GM18511 (cell line): ENCODE measurements at regions not wholly inside any gene's neighbourhood (a gene's known extent, or its start where the extent isn't known, plus 50 kb on each side); places are given as distances from the start of the nearest gene placed in this dataset.

ENCODE experiments used
- ATAC-seq: cut with Tn5 transposase; IDR thresholded peaks from one replicate; pipeline ENCODE4 v1.9.1; 2021; ENCODE audit warnings: mild to moderate bottlenecking, moderate library complexity; ENCODE audit not compliant: unreplicated experiment

DNA sequence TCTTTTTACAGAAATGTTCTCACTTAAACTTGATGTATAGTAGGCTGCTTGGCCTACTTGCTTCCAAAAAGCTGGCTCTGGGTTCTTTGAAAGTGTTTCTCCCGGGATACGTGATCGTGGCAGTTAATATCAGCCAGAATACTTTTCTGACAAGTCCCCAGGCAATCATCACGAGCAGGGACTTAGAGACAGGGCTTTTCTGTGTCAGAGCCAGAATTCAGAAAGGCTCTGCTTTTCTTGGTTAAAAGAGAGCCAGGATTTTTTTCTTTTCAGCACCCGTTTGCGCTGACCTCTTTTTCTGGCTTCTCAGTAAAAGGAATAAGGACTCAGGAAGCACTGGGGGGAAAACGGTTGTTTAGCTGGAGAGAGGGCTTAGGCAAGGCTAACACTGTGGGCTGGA is 57.8 kb upstream of the ARHGAP5 start:
- no peak for ATAC-seq

DNA sequence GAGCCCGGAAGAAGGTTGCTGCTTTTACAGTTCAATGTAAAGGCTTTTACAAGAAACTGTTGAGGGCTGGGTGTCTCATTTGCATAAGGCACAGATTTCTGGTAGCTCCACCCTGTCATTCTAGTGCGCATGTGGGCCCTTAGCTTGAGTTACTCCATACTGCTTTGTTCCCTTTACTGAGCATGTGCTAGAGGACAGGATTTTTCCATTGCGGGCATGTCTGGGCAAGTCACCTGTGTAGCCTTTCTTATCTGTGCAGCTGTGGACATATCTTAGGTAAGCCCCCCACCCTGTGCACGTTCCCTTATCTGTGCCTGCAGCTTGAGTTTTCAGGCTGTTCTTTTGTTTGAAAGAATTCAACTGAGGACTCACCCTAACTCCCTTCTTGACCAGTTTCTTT is 56.2 kb upstream of the ARHGAP5 start:
- no peak for ATAC-seq

DNA sequence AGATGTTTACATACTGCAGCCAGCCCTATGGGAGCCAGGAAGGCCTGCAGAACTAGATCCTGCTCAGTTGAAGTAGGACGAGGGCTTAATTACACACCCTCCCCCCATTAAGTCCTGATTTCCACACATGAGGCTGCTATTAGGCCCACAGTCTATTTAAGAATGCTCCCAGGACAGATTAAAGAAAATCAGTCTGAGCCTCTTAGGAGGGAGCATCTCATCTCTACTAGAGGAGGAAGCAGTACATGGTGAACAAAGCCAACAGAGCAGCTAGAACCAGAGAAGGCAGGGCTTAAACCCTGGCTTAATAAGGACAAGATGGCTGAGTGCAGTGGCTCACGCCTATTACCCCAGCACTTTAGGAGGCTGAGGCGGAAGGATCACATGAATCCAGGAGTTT is 55.8 kb upstream of the ARHGAP5 start:
- no peak for ATAC-seq

- ATAC-seq, result no peak
Measured at GRCh38 chr14:32022525-32022924, 54.6 kb upstream of the ARHGAP5 start.

- ATAC-seq, result no peak
Measured at GRCh38 chr14:32022938-32023466, 54.1 kb upstream of the ARHGAP5 start.

DNA sequence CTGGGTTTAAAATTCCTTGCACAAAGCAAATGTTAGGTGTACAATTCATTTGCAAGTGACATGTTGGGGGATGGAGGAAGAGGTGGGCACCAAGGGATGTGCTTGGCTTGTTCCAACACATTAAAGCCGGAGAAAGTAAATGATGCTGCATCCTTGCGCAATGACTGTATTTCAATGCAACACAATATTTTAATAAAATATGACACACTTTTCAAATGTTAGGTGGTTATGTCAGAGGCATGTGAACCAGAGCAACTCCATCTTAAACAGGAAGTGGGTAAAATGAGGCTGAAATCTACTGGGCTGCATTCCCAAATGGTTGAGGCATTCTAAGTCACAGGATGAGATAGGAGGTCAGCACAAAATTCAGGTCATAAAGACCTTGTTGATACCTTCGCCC is 53.6 kb upstream of the ARHGAP5 start:
- no peak for ATAC-seq

DNA sequence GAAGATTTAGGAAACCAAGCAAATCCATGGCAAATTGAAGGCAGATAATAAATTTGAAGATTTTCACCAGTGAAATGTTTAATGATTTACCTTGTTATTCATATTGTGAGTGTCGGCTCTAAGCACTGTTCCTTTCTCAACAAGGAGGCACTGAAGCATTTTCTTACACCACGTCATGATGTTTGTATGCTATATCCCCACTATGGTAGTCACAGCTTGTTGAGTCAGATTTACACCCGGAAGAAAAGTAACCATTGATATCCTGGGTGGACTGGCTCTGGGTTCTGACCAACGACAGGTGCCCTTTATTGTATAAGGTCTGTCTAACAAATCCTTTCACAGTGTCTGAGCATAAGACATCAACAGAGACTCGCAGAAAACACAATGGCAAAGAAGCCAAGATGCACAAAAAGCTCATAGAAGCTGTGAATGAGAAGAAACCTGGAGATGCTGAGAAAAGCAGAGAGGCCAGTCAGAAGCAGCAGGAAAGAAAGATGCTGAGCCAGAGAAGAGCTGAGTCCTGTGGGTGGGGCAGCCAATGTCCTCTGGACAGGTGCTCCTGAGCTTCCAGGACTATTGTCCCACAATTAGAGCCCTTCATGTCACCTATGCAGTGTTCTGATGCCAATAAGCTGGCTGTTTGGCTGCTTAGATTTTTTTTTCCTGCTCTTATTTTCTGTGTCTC is 49.7 kb upstream of the ARHGAP5 start:
- no peak for ATAC-seq
